ENCODE measurements at regions not wholly inside any gene's neighbourhood (a gene's known extent, or its start where the extent isn't known, plus 50 kb on each side); places are given as distances from the start of the nearest gene placed in this dataset.

GRCh38 chr2:64284751-64285150 is 140.5 kb upstream of the PELI1 start:
- TF ChIP-seq POLR2AphosphoS5 (IDR thresholded peaks at IDR 0.05) = no peak
- TF ChIP-seq CTCF (IDR thresholded peaks at IDR 0.05) = no peak

All from gastroesophageal sphincter (tissue), 3 donors.